ENCODE measurements at regions not wholly inside any gene's neighbourhood (a gene's known extent, or its start where the extent isn't known, plus 50 kb on each side); places are given as distances from the start of the nearest gene placed in this dataset.

DNA sequence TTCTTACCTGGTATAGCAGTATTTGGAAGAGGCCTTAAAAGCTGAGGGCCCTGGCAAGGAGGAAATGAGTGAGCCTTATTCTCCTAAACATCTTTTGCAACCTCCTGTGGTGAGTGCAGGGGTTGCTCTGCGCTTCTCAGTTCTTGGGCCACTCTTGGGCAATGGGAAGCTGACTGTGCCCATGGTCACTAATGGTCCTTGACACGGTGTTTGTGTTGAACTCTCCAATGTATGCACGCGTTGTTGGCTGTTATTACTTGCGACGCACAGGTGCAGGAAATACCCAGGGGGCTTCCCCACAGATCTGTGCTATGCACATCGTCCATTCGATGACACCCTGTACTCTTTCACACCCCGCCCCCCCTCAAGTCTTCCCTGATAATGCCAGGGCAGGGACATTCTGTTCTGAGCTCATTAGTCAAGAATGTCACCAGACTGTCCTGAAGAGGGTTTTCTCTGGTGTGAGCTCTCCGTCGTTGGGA is 79.7 kb downstream of the EDN1 start:
- H3F3A ChIP-seq (ENCODE audit: insufficient read depth): no peaks in the 10 kb centered on the region
- H4K20me1 ChIP-seq (ENCODE audit: low read depth, low read length): no peaks in the 10 kb centered on the region
- H3K27ac ChIP-seq (ENCODE audit: low read depth, low read length): no peak overlapping the region
- H3K36me3 ChIP-seq (ENCODE audit: low read length): no peaks in the 10 kb centered on the region
- no peaks in the 10 kb centered on the region for H3K27me3 ChIP-seq (ENCODE audit: low read length)
- no peak overlapping the region for H3K4me2 ChIP-seq (ENCODE audit: low read depth, low read length, poor library complexity, severe bottlenecking)
- no peaks in the 10 kb centered on the region for H3K9me3 ChIP-seq (ENCODE audit: insufficient read depth, low read length)
- H3K9me2 ChIP-seq (replicated peaks; ENCODE audit: insufficient read depth, low read length): no peaks in the 10 kb centered on the region
- H3K4me3 ChIP-seq (ENCODE audit: insufficient read depth, low read length, poor library complexity, severe bottlenecking): no peak overlapping the region
- no peak overlapping the region for H3K9ac ChIP-seq (ENCODE audit: low read length)
- H3K79me2 ChIP-seq (ENCODE audit: insufficient read depth, low read length): no peaks in the 10 kb centered on the region
- H2AFZ ChIP-seq (ENCODE audit: low read depth, low read length, severe bottlenecking): no peak overlapping the region
- TF ChIP-seq, protein P1, sequence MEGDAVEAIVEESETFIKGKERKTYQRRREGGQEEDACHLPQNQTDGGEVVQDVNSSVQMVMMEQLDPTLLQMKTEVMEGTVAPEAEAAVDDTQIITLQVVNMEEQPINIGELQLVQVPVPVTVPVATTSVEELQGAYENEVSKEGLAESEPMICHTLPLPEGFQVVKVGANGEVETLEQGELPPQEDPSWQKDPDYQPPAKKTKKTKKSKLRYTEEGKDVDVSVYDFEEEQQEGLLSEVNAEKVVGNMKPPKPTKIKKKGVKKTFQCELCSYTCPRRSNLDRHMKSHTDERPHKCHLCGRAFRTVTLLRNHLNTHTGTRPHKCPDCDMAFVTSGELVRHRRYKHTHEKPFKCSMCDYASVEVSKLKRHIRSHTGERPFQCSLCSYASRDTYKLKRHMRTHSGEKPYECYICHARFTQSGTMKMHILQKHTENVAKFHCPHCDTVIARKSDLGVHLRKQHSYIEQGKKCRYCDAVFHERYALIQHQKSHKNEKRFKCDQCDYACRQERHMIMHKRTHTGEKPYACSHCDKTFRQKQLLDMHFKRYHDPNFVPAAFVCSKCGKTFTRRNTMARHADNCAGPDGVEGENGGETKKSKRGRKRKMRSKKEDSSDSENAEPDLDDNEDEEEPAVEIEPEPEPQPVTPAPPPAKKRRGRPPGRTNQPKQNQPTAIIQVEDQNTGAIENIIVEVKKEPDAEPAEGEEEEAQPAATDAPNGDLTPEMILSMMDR (IDR thresholded peaks at IDR 0.05; ENCODE audit: insufficient read depth, low read length, poor library complexity, severe bottlenecking): no peak
- TF ChIP-seq EZH2phosphoT487 (conservative IDR thresholded peaks at IDR 0.05; ENCODE audit: low read length): no peak

DNA sequence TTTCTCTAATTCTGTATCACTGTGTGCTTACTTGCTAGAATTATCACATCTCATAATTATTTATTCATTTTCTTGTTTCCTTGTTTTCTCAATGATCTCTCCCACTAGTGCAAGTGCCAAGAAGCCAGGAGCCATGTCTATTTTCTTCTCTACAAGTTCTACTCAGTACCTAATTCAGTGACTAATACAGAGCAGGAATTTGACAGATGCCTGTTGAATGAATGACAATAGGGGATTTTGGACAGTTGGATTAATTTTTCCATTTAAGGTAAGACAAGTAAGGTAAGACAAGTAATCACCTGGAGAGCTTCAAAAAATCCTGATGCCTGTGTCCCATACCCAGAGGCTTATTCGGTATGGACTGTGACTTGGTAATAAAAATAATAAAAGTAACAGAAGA is 81.0 kb downstream of the EDN1 start:
- TF ChIP-seq, protein P1 (IDR thresholded peaks at IDR 0.05; ENCODE audit: insufficient read depth, low read length, poor library complexity, severe bottlenecking): no peak
- TF ChIP-seq EZH2phosphoT487 (conservative IDR thresholded peaks at IDR 0.05; ENCODE audit: low read length): no peak
- Histone ChIP-seq H3K9me2 (replicated peaks; ENCODE audit: insufficient read depth, low read length) (no peaks in the 10 kb centered on the region), H2AFZ (ENCODE audit: low read depth, low read length, severe bottlenecking) (no peak overlapping the region), H3K79me2 (ENCODE audit: insufficient read depth, low read length) (no peaks in the 10 kb centered on the region), H3K4me3 (ENCODE audit: insufficient read depth, low read length, poor library complexity, severe bottlenecking) (no peak overlapping the region), H4K20me1 (ENCODE audit: low read depth, low read length) (no peaks in the 10 kb centered on the region), H3K27me3 (ENCODE audit: low read length) (no peaks in the 10 kb centered on the region), H3F3A (ENCODE audit: insufficient read depth) (no peaks in the 10 kb centered on the region), H3K9ac (ENCODE audit: low read length) (no peak overlapping the region), H3K27ac (ENCODE audit: low read depth, low read length) (no peak overlapping the region), H3K36me3 (ENCODE audit: low read length) (no peaks in the 10 kb centered on the region), H3K9me3 (ENCODE audit: insufficient read depth, low read length) (no peaks in the 10 kb centered on the region), H3K4me2 (ENCODE audit: low read depth, low read length, poor library complexity, severe bottlenecking) (no peak overlapping the region)

DNA sequence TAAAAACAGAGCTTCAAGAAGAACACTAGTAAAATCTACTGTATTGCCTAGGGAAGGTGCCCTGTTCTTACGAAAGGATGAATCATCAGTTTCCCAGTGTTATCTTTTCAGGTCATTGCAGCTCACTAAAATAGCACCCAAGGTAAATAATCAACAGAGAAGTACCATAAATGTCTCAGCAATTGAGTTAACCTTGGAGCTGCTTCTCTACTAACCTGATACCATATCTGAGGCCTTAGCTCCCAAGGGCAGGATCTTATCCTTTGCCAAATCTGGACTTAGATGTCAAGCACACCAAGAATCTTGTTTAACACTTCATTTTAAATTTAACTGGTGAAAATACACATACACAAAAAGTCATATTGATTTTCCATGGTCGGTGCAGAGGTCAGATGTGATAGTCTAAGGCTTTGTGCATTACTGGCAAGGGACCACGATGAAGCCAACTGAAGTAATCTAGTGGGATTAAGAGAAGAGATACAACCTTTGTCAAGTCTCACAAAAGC is 81.5 kb downstream of the EDN1 start:
- TF ChIP-seq EZH2phosphoT487 (conservative IDR thresholded peaks at IDR 0.05; ENCODE audit: low read length): no peak
- TF ChIP-seq, protein P1 (IDR thresholded peaks at IDR 0.05; ENCODE audit: insufficient read depth, low read length, poor library complexity, severe bottlenecking): no peak
- Histone ChIP-seq H3K27ac (ENCODE audit: low read depth, low read length) (no peak overlapping the region), H3K9me2 (replicated peaks; ENCODE audit: insufficient read depth, low read length) (no peaks in the 10 kb centered on the region), H3K79me2 (ENCODE audit: insufficient read depth, low read length) (no peaks in the 10 kb centered on the region), H3K36me3 (ENCODE audit: low read length) (no peaks in the 10 kb centered on the region), H2AFZ (ENCODE audit: low read depth, low read length, severe bottlenecking) (no peak overlapping the region), H3K27me3 (ENCODE audit: low read length) (no peaks in the 10 kb centered on the region), H4K20me1 (ENCODE audit: low read depth, low read length) (no peaks in the 10 kb centered on the region), H3F3A (ENCODE audit: insufficient read depth) (no peaks in the 10 kb centered on the region), H3K9ac (ENCODE audit: low read length) (no peak overlapping the region), H3K4me3 (ENCODE audit: insufficient read depth, low read length, poor library complexity, severe bottlenecking) (no peak overlapping the region), H3K4me2 (ENCODE audit: low read depth, low read length, poor library complexity, severe bottlenecking) (no peak overlapping the region), H3K9me3 (ENCODE audit: insufficient read depth, low read length) (no peaks in the 10 kb centered on the region)
